IPS-11a (cell line): ENCODE measurements at regions not wholly inside any gene's neighbourhood (a gene's known extent, or its start where the extent isn't known, plus 50 kb on each side); places are given as distances from the start of the nearest gene placed in this dataset.
"Not testable (repeated sequence)": the region's sequence is repeated elsewhere in the genome, so short reads cannot be mapped to it uniquely, and the experiment has no call there.

Experiments
- H3K4me3 ChIP-seq: one replicate; pipeline ENCODE4 v1.5.1; 2013; ENCODE audit warnings: low read depth, low read length, control low read depth

- no peak overlapping the region for H3K4me3 ChIP-seq
Measured at GRCh38 chr2:153420394-153420793, 58.2 kb downstream of the RPRM start.

GRCh38 chr2:153417077-153417476, 61.5 kb downstream of the RPRM start:
- H3K4me3 ChIP-seq, result no peak overlapping the region

- no peak overlapping the region for H3K4me3 ChIP-seq
Measured at GRCh38 chr2:153416071-153416470, 62.5 kb downstream of the RPRM start.

- H3K4me3 ChIP-seq, result no peak overlapping the region
Measured at GRCh38 chr2:153408710-153409385, 69.7 kb downstream of the RPRM start.

GRCh38 chr2:153405196-153405595, 73.4 kb downstream of the RPRM start:
- H3K4me3 ChIP-seq, result no peak overlapping the region

- H3K4me3 ChIP-seq, result no peak overlapping the region
Measured at GRCh38 chr2:153404792-153405191, 73.8 kb downstream of the RPRM start.

- peak overlapping the region; percentile 35 for H3K4me3 ChIP-seq
Measured at GRCh38 chr2:153403940-153404339, 74.6 kb downstream of the RPRM start.

- H3K4me3 ChIP-seq, result not testable (repeated sequence)
Measured at GRCh38 chr2:153403352-153403751, 75.2 kb downstream of the RPRM start.

GRCh38 chr2:153394686-153395085, 83.9 kb downstream of the RPRM start:
- H3K4me3 ChIP-seq, result no peak overlapping the region

- H3K4me3 ChIP-seq, result no peak overlapping the region
Measured at GRCh38 chr2:153394247-153394646, 84.3 kb downstream of the RPRM start.

GRCh38 chr2:153393518-153393917, 85.0 kb downstream of the RPRM start:
- H3K4me3 ChIP-seq, result no peak overlapping the region

- H3K4me3 ChIP-seq, result no peak overlapping the region
Measured at GRCh38 chr2:153391131-153391530, 87.4 kb downstream of the RPRM start.

GRCh38 chr2:153388246-153388645, 90.3 kb downstream of the RPRM start:
- H3K4me3 ChIP-seq, result no peak overlapping the region

GRCh38 chr2:153387203-153387602, 91.4 kb downstream of the RPRM start:
- no peak overlapping the region for H3K4me3 ChIP-seq

- no peak overlapping the region for H3K4me3 ChIP-seq
Measured at GRCh38 chr2:153386481-153386897, 92.1 kb downstream of the RPRM start.

GRCh38 chr2:153373510-153374279, 104.9 kb downstream of the RPRM start:
- no peak overlapping the region for H3K4me3 ChIP-seq

GRCh38 chr2:153360239-153360638, 118.3 kb downstream of the RPRM start:
- H3K4me3 ChIP-seq, result no peak overlapping the region

GRCh38 chr2:153354377-153354776, 124.2 kb downstream of the RPRM start:
- no peak overlapping the region for H3K4me3 ChIP-seq

- H3K4me3 ChIP-seq, result no peak overlapping the region
Measured at GRCh38 chr2:153349603-153350002, 129.0 kb downstream of the RPRM start.

- H3K4me3 ChIP-seq, result no peak overlapping the region
Measured at GRCh38 chr2:153347818-153348495, 130.6 kb downstream of the RPRM start.

GRCh38 chr2:153320879-153321278, 157.7 kb downstream of the RPRM start:
- H3K4me3 ChIP-seq, result no peak overlapping the region

- H3K4me3 ChIP-seq, result no peak overlapping the region
Measured at GRCh38 chr2:153311432-153311831, 167.1 kb downstream of the RPRM start.
